ENCODE measurements at regions not wholly inside any gene's neighbourhood (a gene's known extent, or its start where the extent isn't known, plus 50 kb on each side); places are given as distances from the start of the nearest gene placed in this dataset.
A peak's percentile ranks its signal among the peaks of the same experiment; 100 is the strongest.

GRCh38 chr9:82549174-82549821 is 513.6 kb downstream of the RASEF start:
- Histone ChIP-seq H3F3A (ENCODE audit: low read depth) (no peaks in the 10 kb centered on the region), H3K79me2 (ENCODE audit: insufficient read depth, low read length) (no peaks in the 10 kb centered on the region), H3K9me2 (replicated peaks; ENCODE audit: low read depth, low read length) (no peaks in the 10 kb centered on the region), H3K9me3 (ENCODE audit: insufficient read depth, low read depth, low read length) (no peaks in the 10 kb centered on the region), H3K4me1 (ENCODE audit: insufficient read depth, low read length, poor library complexity, severe bottlenecking) (peaks cover 5% of the 10 kb centered on the region), H3K4me2 (ENCODE audit: low read depth, low read length, poor library complexity, severe bottlenecking) (no peak overlapping the region), H3K9ac (ENCODE audit: low read depth, low read length, poor library complexity, severe bottlenecking) (no peak overlapping the region), H3K27me3 (ENCODE audit: insufficient read depth, low read length, poor library complexity, severe bottlenecking) (no peaks in the 10 kb centered on the region), H4K20me1 (ENCODE audit: insufficient read depth, low read length, poor library complexity, severe bottlenecking) (no peaks in the 10 kb centered on the region), H3K4me3 (ENCODE audit: low read length, poor library complexity, severe bottlenecking) (no peak overlapping the region), H3K36me3 (ENCODE audit: insufficient read depth, low read length) (no peaks in the 10 kb centered on the region), H2AFZ (ENCODE audit: low read length) (no peak overlapping the region)
- TF ChIP-seq CTCF (conservative IDR thresholded peaks at IDR 0.05; ENCODE audit: low read length) (peak; percentile 59), EZH2phosphoT487 (IDR thresholded peaks at IDR 0.05; ENCODE audit: borderline replicate concordance) (no peak)

DNA sequence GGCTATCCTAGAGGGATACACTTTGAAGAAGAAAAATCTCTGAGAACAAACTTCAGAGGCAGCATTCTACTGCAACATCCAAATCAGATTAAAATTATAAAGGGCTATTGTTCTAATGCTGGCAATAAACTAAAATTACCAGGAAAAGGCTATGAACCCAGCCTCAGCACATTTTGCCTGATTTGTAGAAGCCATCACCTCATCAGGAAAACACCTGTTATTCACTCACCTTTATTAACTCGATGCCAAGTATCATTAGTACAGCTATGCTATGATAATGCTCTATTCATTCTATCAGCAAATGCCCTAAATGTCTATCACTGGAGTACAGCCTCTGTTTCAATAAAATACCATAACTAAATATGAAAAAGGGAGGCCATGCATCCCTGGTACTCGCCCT is 510.2 kb downstream of the RASEF start:
- no peak overlapping the region for H3K9ac ChIP-seq (ENCODE audit: low read depth, low read length, poor library complexity, severe bottlenecking)

GRCh38 chr9:82553654-82554366 is 509.1 kb downstream of the RASEF start:
- no peaks in the 10 kb centered on the region for H3F3A ChIP-seq (ENCODE audit: low read depth)
- no peak overlapping the region for H3K9ac ChIP-seq (ENCODE audit: low read depth, low read length, poor library complexity, severe bottlenecking)
- H3K79me2 ChIP-seq (ENCODE audit: insufficient read depth, low read length), result no peaks in the 10 kb centered on the region
- H3K4me1 ChIP-seq (ENCODE audit: insufficient read depth, low read length, poor library complexity, severe bottlenecking), result peaks cover 22% of the 10 kb centered on the region
- H3K9me2 ChIP-seq (replicated peaks; ENCODE audit: low read depth, low read length), result no peaks in the 10 kb centered on the region
- no peaks in the 10 kb centered on the region for H4K20me1 ChIP-seq (ENCODE audit: insufficient read depth, low read length, poor library complexity, severe bottlenecking)
- H3K9me3 ChIP-seq (ENCODE audit: insufficient read depth, low read depth, low read length), result no peaks in the 10 kb centered on the region
- TF ChIP-seq CTCF (conservative IDR thresholded peaks at IDR 0.05; ENCODE audit: low read length) (0 out of 2 replicates have a peak, but pooled peaks have one; percentile 18), EZH2phosphoT487 (IDR thresholded peaks at IDR 0.05; ENCODE audit: borderline replicate concordance) (no peak)
- H2AFZ ChIP-seq (ENCODE audit: low read length), result no peak overlapping the region
- H3K4me2 ChIP-seq (ENCODE audit: low read depth, low read length, poor library complexity, severe bottlenecking), result no peak overlapping the region
- H3K36me3 ChIP-seq (ENCODE audit: insufficient read depth, low read length), result no peaks in the 10 kb centered on the region
- H3K4me3 ChIP-seq (ENCODE audit: low read length, poor library complexity, severe bottlenecking), result no peak overlapping the region
- no peaks in the 10 kb centered on the region for H3K27me3 ChIP-seq (ENCODE audit: insufficient read depth, low read length, poor library complexity, severe bottlenecking)

More for the DNA sequence above, 510.2 kb downstream of the RASEF start:
- H3K4me1 ChIP-seq (ENCODE audit: insufficient read depth, low read length, poor library complexity, severe bottlenecking), result peaks cover 14% of the 10 kb centered on the region
- H3K9me2 ChIP-seq (replicated peaks; ENCODE audit: low read depth, low read length), result no peaks in the 10 kb centered on the region
- TF ChIP-seq EZH2phosphoT487 (IDR thresholded peaks at IDR 0.05; ENCODE audit: borderline replicate concordance) (no peak), CTCF (conservative IDR thresholded peaks at IDR 0.05; ENCODE audit: low read length) (no peak)
- no peaks in the 10 kb centered on the region for H4K20me1 ChIP-seq (ENCODE audit: insufficient read depth, low read length, poor library complexity, severe bottlenecking)
- H3K4me2 ChIP-seq (ENCODE audit: low read depth, low read length, poor library complexity, severe bottlenecking), result no peak overlapping the region
- no peak overlapping the region for H3K4me3 ChIP-seq (ENCODE audit: low read length, poor library complexity, severe bottlenecking)
- H3K27me3 ChIP-seq (ENCODE audit: insufficient read depth, low read length, poor library complexity, severe bottlenecking), result no peaks in the 10 kb centered on the region
- H3K9me3 ChIP-seq (ENCODE audit: insufficient read depth, low read depth, low read length), result no peaks in the 10 kb centered on the region
- H3F3A ChIP-seq (ENCODE audit: low read depth), result no peaks in the 10 kb centered on the region
- H3K79me2 ChIP-seq (ENCODE audit: insufficient read depth, low read length), result no peaks in the 10 kb centered on the region
- H3K36me3 ChIP-seq (ENCODE audit: insufficient read depth, low read length), result no peaks in the 10 kb centered on the region
- H2AFZ ChIP-seq (ENCODE audit: low read length), result no peak overlapping the region

Measured in Loucy (cell line).